RWPE1 (cell line): ENCODE measurements at regions not wholly inside any gene's neighbourhood (a gene's known extent, or its start where the extent isn't known, plus 50 kb on each side); places are given as distances from the start of the nearest gene placed in this dataset.

ENCODE experiments used
- CTCF ChIA-PET: fragments of 350-600 bp; sonication (Branson Sonifier 250); formaldehyde crosslinking; extraction: SDS; loops from one replicate; lab custom pipeline; 2021; lab: Yijun Ruan, JAX
- POLR2A ChIA-PET: fragments of 400-600 bp; formaldehyde crosslinking; extraction: SDS; loops from one replicate; lab custom pipeline; 2020; ENCODE audit warnings: antibody characterized with exemption; ENCODE audit not compliant: low non-redundant PET; lab: Yijun Ruan, JAX
- DNase-seq: peaks from one replicate; pipeline ENCODE4 v3.0.0; 2012; ENCODE audit warnings: low spot score
- H3K27ac ChIP-seq: fragments of 450-650 bp; 2 replicates; pipeline ENCODE4 v1.5.1; 2017
- TF ChIP-seq, protein P1 (sequence below): fragments of 450-650 bp; conservative IDR thresholded peaks from 2 replicates; pipeline ENCODE4 v1.5.1; 2017; ENCODE audit warnings: low read depth, mild to moderate bottlenecking

DNA sequence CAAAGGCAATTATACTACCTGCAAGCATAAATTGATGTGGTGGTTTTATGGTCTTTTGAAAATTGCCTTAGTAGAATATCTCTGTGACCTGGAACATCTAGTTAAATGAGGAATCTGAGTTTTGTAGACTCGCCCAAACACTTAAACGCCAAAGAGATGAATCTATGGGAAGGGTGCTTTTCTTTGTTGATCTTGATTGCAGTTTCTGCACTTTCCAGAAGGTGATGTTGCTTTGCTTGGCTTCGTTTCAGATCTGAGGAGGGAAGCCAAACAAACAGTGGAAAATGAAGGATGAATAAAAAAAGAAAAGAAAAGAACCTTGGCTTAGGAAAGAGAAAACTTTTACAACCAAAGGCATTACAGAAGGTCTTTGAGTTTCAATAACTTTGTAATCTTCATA, 1021.2 kb downstream of the NR2F1-AS1 start:
- CTCF ChIA-PET: no interaction called here
- TF ChIP-seq, protein P1, sequence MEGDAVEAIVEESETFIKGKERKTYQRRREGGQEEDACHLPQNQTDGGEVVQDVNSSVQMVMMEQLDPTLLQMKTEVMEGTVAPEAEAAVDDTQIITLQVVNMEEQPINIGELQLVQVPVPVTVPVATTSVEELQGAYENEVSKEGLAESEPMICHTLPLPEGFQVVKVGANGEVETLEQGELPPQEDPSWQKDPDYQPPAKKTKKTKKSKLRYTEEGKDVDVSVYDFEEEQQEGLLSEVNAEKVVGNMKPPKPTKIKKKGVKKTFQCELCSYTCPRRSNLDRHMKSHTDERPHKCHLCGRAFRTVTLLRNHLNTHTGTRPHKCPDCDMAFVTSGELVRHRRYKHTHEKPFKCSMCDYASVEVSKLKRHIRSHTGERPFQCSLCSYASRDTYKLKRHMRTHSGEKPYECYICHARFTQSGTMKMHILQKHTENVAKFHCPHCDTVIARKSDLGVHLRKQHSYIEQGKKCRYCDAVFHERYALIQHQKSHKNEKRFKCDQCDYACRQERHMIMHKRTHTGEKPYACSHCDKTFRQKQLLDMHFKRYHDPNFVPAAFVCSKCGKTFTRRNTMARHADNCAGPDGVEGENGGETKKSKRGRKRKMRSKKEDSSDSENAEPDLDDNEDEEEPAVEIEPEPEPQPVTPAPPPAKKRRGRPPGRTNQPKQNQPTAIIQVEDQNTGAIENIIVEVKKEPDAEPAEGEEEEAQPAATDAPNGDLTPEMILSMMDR: no peak
- H3K27ac ChIP-seq: no peak overlapping the region
- POLR2A ChIA-PET: no interaction called here
- peak; percentile 12 for DNase-seq

- CTCF ChIA-PET: no interaction called here
- no peak overlapping the region for H3K27ac ChIP-seq
- POLR2A ChIA-PET: no interaction called here
- TF ChIP-seq, protein P1: no peak
- DNase-seq: no peak
These were observed 1021.7 kb downstream of the NR2F1-AS1 start for GRCh38 chr5:92559331-92559730.

DNA sequence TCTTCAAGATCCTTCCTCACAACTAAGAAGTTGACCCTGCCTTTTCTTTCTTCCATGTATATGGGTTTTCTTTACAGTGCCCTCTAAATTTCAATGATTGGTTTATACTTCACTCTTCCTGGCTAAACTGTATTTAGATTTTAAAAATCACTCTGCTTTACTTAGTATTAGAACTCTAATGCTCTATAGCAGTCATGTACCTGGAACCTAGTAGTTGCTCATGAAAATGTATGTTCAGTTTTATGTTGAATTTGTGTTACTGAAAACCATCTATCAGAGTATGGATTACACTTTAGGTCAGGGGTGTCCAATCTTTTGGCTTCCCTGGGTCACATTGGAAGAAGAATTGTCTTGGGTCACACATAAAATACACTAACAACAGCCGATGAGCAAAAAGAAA, 1024.3 kb downstream of the NR2F1-AS1 start:
- ChIA-PET CTCF (no interaction called here), POLR2A (no interaction called here)
- no peak overlapping the region for H3K27ac ChIP-seq
- TF ChIP-seq, protein P1: no peak
- DNase-seq: no peak

DNA sequence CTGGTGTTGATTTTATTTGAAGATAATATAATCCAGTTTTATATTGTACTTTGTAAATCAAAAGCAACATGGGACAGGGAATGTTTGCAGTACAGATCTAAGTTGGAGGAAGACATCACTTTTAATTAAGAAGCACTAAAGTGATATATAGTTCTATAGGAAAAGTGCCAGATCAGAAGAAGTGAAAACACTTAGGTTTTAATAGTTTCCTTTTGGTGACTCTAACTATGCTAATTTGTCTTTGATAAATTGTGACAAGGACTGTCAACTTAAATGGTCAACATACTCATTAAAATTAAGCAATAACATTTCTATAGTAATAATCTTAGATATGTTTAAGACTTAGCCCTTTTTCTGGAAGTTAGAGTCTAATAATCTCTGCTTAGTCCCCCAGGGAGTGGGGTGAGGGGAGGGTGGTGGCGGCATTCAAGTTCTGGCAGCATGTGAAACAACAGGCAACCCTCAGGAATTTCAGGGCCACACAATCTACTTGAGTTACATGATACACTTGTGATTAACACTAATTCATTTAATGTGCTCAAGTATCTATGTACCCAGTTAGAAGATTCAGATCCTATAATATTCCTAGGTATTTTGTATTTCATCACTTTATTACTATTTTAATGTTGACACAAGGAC, 1026.5 kb downstream of the NR2F1-AS1 start:
- TF ChIP-seq, protein P1: no peak
- DNase-seq: no peak
- ChIA-PET POLR2A (no interaction called here), CTCF (interaction anchor here (0.6 to 0.8 kb wide), 3 partner anchors 36 to 723 kb away, joined by 3 to 4 read pairs (median 4); no protein-coding TSS in a partner anchor)
- no peak overlapping the region for H3K27ac ChIP-seq

- ChIA-PET CTCF (no interaction called here), POLR2A (no interaction called here)
- TF ChIP-seq, protein P1: no peak
- no peak overlapping the region for H3K27ac ChIP-seq
- DNase-seq: no peak
These were observed 1027.7 kb downstream of the NR2F1-AS1 start for GRCh38 chr5:92553326-92553725.

DNA sequence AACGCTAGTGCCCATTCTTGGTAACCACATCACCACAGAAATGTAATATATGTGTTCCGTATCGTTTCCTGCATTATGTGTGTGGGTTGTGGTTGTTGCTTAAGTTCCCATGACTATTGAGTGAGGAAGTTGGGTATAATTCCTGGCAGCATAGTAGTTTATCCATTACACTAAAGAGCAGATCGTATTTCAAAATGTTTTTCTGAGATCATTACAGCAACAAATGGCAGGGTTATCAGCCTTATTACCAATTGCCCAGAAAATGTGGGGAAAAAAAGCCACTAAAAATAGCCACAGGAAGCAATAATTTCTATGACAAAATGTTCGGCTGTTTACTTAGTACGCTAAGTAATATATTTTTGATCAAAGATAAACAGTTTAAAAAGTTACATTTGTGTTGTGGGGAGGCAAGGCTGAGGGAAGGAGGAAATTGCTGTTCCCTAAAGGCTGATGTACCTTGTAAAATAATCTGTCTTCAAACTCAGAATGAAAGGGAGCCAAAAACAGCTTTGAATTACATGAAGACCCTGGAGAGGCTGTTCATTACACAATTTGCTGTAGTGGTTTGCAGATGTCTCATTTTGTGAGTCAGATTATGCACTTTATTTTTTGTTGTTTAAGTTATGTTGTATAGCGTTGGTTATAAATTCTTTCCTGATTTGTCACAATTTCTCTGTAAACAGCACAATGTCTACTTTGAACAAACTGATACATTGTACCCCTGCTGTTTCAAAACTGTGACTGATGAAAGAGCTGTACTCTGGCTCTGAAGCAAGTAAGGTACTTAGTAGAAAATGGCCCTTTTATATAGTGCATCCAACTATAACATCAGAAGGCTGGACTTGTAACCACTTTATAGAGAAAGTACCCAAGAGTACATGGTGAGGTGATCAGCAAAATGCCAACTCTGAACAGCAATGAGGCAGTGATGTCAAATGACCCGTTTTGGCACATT, 1028.5 kb downstream of the NR2F1-AS1 start:
- H3K27ac ChIP-seq: no peak overlapping the region
- POLR2A ChIA-PET: no interaction called here
- TF ChIP-seq, protein P1: no peak
- CTCF ChIA-PET: no interaction called here
- peak; percentile 67 for DNase-seq
